Islet of Langerhans (tissue), 1 donor: ENCODE measurements at regions not wholly inside any gene's neighbourhood (a gene's known extent, or its start where the extent isn't known, plus 50 kb on each side); places are given as distances from the start of the nearest gene placed in this dataset.
"Not testable (repeated sequence)": the region's sequence is repeated elsewhere in the genome, so short reads cannot be mapped to it uniquely, and the experiment has no call there.

Experiments used
- FAIRE-seq: peaks from one replicate; lab custom pipeline; 2011; peaks lifted over from hg19 to GRCh38; lab: Jason Lieb, UNC

GRCh38 chr4:129254526-129254925, 158.6 kb downstream of the C4orf33 start:
- no peak for FAIRE-seq

DNA sequence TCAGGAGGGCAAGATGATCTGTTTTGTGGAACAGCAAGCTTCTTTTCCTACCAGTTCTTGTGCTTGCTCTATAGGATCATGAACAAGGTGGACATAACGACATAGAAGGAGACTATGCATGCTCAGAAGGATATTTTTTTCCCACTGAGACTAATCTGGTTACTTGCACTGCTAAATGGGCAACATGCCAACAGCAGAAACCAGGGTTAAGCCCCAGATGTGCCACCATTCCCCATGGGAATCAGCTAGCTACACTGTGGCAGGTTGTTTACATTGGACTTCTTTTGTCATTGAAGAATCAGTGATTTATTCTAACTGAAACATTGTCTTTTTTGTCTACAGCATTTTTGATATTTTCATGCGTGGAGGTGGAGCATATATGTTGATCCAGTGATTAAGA, 165.6 kb downstream of the C4orf33 start:
- FAIRE-seq = no peak

GRCh38 chr4:129264008-129264657, 168.2 kb downstream of the C4orf33 start:
- FAIRE-seq = no peak

GRCh38 chr4:129278868-129279267, 182.9 kb downstream of the C4orf33 start:
- no peak for FAIRE-seq

GRCh38 chr4:129282293-129282692, 186.3 kb downstream of the C4orf33 start:
- FAIRE-seq = no peak

DNA sequence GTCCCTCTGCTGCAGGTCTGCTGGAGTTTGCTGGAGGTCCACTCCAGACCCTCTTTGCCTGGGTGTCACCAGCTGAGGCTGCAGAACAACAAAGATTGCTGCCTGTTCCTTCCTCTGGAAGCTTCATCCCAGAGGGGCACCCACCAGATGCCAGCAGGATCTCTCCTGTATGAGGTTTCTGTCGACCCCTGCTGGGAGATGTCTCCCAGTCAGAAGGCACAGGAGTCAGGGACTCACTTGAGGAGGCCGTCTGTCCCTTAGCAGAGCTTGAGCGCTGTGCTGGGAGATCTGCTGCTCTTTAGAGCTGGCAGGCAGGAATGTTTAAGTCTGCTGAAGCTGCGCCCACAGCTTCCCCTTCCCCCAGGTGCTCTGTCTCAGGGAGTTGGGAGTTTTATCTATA, 196.2 kb downstream of the C4orf33 start:
- not testable (repeated sequence) for FAIRE-seq

GRCh38 chr4:129314781-129315180, 218.8 kb downstream of the C4orf33 start:
- no peak for FAIRE-seq

- no peak for FAIRE-seq
These were observed 227.0 kb downstream of the C4orf33 start for GRCh38 chr4:129322920-129323319.

DNA sequence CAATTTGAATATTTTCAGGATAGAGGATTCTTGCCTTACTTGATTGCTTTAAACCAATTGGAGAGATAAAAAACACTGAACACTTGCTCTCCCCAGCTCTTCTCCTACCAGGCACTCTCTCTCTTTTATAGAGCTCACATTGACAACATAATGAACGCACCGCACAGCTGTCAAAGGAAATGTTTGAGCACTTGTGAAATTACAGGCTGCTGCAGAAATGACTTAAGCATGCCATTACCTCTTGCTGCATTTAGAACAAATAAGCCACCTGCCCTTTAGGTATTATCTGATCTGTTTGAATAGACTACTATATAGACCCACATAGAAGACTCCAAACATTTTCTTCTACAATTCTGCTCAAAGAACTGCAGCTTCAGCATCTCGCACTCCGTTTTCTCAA, 227.7 kb downstream of the C4orf33 start:
- no peak for FAIRE-seq

- no peak for FAIRE-seq
These were observed 230.9 kb downstream of the C4orf33 start for GRCh38 chr4:129326571-129327460.

DNA sequence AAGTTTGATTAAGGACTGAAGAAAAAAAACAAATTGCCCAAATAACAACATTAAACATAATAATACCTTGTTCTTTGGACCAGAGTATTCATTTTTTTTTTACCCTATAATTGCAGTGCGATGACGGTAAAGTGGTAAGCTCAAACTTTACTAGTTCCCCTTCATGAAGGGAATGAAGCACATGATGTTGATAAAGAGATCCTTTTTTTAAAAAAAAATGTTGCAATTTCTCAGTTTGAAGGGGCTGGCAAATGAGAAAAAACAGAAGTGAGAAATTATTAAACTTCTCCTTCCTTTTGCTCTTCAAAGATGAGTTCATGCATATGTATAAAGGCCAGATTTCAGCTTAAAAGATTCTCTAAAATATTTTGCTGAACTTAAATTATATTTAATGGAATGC, 231.7 kb downstream of the C4orf33 start:
- FAIRE-seq = peak; percentile 85

GRCh38 chr4:129328162-129328561, 232.2 kb downstream of the C4orf33 start:
- no peak for FAIRE-seq

GRCh38 chr4:129334136-129334535, 238.2 kb downstream of the C4orf33 start:
- FAIRE-seq = no peak

DNA sequence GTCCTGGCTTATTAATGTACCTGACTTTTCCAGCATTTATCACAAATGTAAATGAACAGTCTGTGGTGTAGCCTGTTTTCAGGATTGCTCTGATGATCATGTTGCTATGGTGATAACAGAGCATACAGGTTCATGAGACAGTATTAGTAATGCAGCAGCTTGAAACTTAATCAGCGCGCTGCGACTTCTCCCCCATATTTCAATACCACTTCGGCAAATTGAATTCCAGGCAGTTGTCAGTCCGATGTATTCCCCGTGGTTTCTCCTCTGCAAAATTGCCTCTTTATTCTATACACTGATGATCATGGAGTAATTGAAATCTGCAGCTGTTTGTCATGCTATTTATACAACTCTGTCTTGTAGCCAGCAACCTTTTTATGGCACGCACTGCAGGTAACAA, 239.3 kb downstream of the C4orf33 start:
- peak; percentile 90 for FAIRE-seq

- no peak for FAIRE-seq
These were observed 239.9 kb downstream of the C4orf33 start for GRCh38 chr4:129335818-129336217.

- no peak for FAIRE-seq
These were observed 240.7 kb downstream of the C4orf33 start for GRCh38 chr4:129336457-129337227.

GRCh38 chr4:129337228-129337620, 241.3 kb downstream of the C4orf33 start:
- FAIRE-seq = no peak

DNA sequence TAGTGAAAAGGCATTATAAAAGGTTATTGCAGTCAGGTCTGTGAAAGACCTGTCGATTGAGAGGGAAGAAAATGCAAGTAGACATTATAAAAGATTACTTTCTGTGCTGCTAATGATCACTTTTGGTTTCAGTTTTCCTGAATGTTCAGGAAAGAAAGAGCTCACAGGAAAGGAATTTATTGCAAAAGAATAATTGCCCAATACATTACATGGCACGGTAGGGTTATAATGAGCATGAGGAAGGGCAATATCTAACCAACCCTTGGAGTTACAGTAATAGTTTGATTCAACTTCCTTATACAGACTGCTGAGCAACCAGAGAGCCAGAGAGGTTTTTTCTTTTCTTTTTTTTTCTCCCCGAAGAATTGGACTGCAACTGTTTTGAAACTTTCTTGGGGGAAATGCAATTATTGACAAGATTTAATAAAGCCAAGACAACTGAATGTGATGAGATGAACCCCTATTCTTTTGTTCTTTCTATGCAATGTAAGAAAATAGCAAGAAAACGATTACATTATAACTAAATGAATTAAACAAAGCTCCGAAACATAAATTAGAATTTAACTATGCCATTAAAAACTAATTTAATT, 247.0 kb downstream of the C4orf33 start:
- FAIRE-seq = peak; percentile 17

DNA sequence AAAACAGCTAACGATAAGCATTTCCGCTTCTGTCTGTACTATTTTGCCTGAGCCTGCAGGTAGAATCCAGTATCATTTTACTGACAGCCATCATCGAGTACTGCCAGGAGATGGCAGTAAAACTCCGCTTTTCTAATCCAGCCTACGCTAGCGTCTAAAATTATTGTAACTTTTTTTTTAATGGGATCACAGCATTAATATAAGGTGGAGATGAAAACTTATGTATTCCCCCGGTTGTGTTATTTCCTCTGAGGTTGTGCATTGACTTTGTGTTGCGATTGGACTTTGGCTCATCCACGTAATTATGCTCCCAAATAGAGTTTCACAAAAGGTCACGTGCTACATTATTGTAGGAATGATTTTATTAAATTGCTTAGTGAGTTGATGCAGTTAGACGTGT, 248.1 kb downstream of the C4orf33 start:
- FAIRE-seq = peak; percentile 97

GRCh38 chr4:129345609-129346008, 249.7 kb downstream of the C4orf33 start:
- no peak for FAIRE-seq

DNA sequence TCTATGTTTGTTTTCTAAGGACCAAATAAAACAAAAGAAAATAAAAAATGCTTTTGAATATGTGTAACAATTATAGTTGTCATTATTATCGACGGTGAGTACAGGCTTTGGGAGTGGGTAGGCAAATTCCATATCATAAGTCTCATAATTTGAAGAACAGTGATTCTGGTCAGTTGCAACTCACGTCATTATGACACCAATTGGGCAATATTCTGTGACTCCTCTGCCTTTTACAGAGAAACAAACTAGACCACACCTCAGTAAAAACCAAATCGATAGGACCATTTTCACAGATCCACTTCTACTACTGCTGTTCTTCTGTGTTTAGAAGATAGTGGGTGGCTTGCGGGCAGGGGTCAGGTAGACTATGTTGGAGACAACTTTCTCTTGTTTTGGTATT, 250.1 kb downstream of the C4orf33 start:
- no peak for FAIRE-seq

DNA sequence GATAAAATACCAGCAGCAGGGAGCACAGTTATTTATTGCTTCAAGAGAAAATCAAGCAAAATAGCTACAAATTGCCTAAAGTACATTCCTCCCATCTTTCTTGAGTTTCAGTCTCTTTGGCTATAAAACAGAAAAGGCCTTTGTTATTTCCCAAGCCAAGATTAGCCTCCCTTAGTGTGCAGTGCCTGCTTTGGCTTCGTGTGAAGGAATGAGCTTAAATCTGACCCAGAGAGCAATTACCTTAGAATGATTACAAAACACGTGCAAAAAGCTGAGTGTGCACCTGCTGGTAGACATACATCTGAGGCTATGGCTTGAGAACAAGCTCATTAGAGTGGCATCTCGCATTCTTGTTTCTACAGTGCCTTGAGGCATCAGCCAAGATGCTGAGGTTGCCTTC, 250.8 kb downstream of the C4orf33 start:
- no peak for FAIRE-seq
